HG03064 (cell line): ENCODE measurements at regions not wholly inside any gene's neighbourhood (a gene's known extent, or its start where the extent isn't known, plus 50 kb on each side); places are given as distances from the start of the nearest gene placed in this dataset.

ENCODE experiments used
- ATAC-seq: cut with Tn5 transposase; IDR thresholded peaks from one replicate; pipeline ENCODE4 v1.9.1; 2021; ENCODE audit warnings: low read depth; ENCODE audit not compliant: unreplicated experiment

DNA sequence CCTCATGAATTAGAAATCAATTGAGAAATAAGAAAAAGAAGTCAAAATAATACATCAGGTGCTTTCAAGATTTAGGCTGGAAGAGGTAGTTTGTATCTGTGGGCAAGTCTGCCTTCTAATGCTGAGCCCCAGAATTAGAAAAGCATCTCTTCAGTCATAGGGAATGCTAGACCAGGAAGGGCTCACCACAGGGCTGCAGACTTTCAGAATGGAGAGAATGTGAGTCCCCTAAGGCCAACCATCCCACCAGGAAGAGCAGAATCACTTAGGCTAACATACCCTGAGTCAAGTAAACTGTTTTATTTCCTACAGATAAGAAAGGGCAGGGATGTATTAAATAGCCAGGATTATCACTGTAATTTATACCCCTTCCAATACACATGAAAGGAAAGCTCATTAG, 510.2 kb downstream of the RNF144B start:
- no peak for ATAC-seq

DNA sequence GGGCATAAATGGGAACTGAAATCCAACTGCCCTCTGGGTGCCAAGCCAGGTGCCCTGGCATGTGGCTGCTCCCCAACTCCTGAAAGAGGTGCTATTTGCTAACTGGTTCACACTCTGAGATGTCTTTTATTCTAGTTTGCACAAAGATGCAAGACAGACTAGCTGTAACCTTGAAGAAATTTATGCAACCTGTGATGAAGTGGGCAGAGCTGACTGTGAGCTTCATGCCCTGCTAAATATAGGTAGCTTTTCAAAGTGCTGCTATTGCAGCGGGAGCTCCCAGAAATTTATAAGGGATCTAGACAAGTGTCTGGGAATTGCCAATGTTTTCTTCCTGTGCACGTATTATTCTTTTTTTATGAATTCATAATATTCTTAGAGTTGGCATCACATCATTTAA, 517.5 kb downstream of the RNF144B start:
- no peak for ATAC-seq

DNA sequence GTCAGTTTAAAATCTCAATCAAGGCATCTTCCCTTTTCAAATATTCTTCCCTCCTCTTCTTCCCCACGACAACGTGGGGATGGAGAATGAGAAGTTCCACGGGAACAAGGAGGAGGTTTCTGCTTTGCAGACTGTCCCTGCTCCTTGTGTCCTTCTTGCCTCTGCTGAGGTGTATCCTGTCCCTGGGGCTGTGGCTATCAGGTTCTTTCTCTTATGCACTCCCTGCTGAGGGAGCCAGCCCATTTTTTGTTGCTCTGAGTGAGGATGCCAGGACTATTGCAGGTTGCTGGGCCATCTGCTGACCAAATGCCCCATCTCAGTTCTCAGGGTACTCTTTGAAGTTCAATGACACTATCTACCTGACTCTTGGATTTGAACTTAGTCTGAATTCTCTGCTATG, 533.6 kb downstream of the RNF144B start:
- no peak for ATAC-seq

DNA sequence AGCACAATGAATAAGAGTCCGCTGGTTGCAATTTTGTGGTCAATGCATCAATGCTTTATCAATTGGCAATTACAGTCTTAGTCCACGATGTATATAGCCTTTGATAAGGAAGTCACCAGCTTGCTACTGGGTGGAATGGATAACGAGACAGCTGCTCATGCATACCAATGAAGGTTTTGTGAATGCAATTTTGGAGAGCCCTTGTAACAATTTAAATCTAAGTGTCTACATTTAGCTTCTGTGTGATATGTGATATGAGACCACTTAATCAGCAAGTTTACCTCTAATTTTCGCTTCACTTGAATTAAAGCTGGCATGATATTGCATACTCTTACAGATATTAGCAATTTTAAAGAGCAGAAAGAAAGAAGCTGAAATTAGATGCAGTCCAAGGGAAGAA, 543.9 kb downstream of the RNF144B start:
- no peak for ATAC-seq

DNA sequence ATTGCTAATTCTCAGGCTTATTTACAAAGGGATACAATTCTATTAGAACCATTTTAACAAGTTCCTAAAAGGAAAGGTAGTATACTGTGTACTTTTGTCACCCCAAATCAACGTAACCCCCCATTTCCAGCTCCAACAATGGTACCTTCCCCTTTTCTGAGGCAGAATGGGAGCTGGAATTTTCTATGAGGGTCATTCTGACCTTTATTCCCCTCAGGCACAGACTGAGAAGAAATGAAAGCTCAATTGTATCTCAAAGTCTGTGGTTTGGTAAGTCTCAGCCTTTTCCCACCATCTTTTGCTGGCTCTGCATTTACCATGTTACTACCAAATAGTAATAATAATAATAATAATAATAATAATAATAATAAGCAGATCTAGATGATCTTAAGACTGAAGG, 571.0 kb downstream of the RNF144B start:
- no peak for ATAC-seq

DNA sequence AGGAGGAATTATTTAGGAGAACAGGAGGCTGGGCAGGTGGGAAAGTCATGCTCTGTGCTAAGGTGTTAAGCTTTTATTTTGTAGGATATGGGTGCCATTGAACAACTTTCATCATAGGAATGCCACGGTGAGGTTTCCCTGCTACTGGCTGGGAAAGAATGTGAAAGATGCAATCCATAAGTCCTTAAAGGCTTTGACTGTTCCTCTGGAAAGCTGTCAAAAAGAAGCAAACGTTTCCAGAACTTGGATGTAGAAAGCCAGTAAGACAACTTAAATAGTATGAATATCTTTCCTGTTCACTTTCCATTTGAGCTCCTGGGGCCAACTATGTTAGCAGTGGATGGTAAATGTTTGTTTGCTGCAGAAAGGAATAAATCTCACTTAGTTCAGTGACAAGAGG, 574.4 kb downstream of the RNF144B start:
- no peak for ATAC-seq

DNA sequence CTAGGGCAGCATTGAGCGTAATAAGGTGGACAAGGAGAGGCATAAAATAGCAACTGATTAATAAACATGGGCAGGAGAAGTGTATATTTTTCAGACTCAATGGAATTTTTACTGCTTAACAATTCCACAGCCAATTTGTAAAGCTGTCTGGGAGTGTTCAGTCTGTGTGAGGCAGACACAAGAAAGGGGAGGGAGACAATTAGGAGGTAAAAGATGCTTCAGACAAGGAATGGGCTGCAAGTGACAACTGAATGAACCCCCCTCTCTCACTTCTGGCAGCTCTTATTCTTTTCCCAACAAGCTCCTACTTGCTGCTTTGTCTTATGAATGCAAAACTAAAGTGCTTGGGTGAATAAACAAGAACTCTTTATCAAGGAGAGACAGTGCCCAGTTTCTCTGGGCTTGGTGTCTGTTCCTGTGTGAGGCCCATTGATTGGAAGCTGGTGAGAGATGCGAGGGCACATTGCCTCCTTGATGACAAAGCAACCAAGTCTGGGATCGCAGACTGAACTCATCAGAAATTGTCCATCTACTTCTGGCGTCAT, 575.3 kb downstream of the RNF144B start:
- ATAC-seq: no peak

DNA sequence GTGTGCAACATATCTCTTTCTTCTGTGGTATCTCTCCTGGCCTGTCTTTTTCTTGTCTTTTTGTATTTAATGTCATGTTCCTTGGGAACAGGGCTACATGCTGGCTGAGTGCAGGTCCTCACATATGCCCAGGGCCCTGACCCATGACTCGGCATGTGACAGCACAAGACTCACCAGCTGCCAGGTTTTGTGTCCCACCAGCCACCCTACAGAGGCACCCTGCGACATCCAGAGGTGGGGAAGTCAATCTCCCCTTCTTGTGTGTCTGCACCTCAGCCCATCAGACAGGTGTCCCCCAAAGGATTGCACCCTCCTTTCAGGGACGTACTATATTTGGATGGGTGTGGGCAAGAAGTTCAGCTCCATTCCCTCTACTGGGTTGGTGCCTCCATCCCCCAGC, 576.3 kb downstream of the RNF144B start:
- no peak for ATAC-seq

DNA sequence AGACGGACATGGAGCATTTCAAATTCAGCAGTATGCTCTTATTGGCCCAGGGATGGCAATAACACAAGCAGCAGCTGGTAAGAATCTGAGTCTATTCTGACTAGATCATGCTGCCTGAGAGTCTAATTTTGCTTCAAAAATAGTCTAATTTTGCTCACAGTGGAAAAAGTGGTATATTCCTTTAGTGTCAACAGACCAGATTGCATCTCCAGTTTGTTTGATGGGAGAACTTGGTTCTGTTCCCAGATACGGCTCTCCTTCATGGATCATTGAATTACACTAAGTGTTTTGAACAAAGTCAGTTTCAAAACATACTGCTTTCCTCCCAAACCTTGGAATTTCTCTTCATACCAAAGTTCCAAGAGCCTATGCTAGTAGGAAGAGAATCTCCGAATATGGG, 586.1 kb downstream of the RNF144B start:
- no peak for ATAC-seq

DNA sequence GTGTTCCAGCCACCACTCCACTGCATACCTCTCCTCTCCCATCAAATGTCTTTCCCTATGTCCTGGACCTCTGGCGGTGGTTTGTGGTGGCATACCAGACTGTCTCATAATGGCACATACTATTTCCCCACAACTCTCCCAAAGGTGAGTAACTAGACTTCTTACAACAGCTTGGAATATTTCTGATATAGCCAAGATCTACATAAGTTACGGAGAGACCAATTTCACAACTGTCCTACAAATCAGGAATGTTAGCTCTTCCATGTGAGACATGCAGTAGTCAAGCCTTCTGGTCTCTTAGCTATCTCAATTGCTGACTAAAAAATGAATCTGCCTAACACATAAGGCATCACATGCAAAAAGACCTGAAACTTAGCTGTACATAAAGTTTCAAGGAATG, 588.9 kb downstream of the RNF144B start:
- ATAC-seq: no peak

DNA sequence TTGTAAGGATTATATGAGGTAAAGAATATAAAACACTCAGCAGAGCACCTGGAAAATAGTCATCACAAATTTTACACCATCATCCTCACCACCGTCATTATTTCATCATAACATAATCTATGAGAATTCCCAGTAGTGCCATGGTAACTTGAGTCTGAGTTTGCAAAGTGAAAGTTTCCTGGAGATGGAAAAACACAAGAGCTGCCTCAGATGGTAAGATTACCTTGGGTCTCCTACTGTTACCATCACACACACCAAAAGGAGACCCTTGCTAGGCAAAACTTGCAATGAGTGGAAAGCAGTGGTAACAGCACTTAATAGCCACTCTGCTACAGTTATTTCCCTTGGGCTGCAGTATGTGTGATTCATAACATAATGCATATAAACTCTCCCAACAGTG, 589.8 kb downstream of the RNF144B start:
- ATAC-seq: no peak

DNA sequence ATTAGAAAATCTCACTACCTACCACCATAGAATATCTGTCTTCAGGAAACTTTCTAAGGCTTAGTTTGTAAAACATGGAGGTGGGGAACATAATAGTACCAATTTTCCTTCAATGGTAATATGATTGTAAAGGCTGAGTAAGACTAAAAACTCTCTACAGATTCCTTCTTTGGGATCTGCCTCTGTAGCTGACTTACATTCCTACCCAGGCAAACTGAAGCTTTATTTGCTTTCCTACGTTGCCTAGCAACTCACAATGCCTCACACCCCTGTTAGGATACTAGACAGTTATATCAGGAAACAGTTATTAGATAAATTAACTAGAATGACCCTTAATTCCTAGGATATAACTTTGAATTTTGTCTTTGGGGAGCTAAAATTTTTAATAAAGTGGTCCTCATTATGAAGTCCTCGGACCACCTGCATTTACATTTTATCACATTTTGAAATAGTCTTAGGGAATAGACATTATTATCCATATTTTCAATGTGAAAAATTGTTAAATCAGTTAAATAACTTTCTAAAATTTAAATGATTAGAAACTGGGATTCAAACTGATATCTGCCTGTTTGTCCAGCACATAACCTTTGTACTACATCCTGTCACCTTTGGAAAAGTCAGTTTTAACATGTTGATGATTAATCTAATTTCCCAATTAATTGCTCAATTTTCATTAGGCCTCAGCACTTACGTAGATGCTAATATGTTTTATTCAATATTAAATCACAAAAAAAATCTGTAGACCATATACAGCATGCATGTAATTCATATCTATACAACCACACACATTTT, 591.4 kb downstream of the RNF144B start:
- ATAC-seq: no peak

DNA sequence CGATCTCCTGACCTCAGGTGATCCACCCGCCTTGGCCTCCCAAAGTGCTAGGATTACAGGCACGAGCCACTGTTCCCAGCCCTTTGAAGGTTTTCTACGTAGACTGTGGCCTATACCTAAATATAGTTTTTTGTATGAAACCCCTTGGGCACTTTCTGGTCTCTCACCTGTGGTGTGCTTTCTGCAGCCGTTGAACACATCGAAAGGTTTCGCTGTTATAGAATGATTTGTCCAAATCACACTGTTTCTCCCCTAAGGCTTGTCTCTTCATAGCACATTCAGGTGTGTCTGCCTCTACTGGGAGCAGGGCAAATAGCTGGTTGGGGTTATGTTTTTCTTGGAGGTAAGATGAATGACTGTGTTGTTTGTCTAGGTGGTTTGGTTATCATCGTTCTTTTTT, 597.9 kb downstream of the RNF144B start:
- ATAC-seq: no peak

DNA sequence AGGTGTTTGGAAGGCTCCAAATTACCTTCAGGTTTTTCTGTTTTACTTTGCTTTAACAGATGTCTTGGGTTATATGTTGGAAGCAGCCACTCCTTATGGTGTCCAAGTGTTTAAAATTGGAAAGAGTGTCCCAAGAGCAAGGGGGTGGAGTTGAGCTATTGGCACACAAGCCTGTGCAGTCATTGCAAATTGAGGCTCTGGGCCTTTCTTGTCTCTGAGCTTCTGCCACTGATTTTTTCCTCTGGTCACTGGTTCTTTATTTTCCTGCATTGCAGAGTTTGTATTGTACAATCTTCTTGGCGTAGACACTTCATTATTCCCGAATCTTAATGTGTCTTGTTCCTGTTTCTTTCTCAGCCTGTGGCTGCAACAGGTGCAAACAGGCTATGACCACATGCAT, 598.8 kb downstream of the RNF144B start:
- no peak for ATAC-seq

DNA sequence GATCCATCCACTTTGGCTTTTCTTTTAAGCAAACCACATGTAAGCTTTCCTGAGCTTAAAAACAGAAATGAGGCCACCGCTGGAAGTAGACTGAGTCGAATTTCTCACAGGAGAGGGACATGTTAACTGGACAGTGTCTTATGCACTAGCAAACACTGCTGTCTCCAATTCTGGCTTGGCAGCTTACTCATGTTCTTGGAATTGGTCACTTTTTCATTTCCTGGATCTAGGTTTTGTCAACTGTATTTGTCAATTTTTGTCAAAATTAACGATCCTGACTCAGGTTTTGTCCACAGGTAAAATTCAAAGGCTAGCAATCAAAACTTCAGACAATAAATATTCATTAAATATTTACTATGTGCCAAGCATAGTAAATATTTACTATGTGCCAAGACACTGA, 601.5 kb downstream of the RNF144B start:
- no peak for ATAC-seq

DNA sequence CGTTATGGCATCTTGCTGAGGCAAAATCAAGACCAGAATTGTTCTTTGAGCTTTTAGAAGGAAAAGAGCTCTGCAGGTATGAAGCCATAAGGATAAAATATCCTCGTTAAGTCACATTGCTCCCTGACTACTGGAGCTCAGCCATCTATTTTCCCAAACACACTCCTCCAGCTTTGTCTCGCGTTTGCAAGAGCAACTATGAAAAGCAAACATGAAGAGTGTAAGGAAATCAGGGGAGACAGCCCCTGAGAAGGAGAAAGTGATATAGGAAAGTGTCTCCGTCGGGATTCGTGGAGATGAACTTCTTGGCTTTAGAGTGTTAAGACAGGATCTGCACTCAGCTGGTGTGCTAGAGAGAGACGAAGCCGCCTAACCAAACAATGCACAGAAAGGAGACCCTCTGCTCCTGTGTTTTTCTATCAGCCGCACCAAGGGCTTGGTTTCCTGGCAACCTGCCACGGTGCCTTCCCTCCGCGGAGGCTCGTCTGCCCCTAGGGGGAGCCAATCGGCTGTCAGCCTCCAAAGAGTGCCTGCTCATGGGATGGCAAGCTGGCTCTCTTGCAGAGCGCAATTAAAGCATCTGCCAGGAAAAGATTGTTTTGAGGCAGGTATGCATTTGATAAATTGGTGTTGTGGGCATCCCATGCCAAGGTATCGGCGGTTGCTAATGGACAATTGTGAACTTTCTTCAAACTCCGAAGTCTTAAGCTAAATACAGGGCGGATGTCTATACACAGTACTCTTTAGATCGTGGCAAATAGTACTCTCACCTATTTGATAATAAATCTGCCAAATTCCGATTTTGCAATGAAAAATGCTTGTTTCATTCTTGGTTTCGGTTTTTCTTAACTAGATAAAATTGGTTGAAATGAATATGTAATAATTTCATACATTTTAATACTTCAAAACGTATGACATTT, 603.2 kb downstream of the RNF144B start:
- ATAC-seq: peak; percentile 79

DNA sequence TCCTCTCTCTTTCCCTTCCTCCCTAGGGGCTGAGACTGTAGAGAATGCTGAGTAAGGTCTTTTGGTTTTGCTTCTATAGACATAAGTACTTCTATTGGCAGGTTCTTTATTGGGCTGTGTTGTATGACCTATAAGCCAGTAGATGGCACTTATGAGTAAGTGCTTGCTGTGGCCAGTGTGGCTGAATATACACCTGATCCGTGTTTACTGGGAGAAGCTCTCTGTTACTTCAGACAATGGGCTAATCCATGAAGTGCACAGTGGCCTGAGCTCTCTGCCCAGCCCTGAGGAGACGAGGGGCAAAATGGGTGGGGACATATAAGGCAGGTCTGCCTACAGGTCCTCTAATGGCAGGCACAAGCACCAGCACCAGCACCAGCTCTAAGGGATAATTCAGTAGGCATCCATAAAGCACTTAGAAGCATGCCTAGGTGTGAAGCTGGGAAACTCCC, 610.3 kb downstream of the RNF144B start:
- peak; percentile 84 for ATAC-seq

DNA sequence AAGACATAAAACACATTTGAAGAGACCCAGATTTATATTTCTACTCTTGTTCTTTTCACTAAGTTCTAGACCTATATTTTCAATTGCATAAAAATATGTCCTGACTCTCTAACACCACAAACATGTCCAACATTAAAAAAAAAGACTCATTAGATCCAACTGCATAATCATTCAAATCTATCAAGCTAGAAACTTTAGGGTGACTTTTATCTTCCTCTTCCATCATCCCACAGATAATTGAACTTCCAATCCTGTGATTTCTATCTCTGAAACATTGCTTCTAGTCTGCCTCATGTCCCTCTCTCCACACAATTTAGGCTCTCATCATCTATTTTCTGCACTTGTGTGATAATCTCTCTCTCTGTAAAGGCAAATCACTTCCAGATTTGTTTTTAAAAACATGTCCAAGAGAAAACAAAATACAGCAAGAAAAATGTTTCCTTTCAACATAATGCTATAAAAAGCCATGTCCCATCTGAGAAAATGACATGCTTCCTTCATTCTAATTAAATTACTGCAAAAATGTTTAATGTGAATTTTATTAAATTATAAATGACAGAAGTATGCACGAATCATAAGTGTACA, 615.9 kb downstream of the RNF144B start:
- ATAC-seq: no peak

DNA sequence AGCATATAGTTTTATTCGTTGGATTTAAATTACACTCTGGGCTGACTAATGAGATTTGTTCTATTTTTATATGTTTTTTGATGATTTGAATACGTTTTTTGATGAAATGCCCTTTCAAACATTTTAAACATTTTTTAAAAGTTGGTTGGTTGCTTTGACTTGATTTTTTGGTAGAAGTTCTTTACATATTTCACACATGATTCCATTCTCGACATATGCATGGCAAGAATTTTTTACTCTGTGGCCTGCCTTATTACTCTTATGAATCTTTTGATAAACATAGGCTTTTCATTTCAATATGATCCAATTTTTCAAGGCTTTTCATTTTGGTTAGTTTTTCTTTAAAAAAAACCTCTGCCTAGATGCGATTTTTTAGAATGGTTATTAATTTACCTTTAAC, 617.0 kb downstream of the RNF144B start:
- no peak for ATAC-seq

DNA sequence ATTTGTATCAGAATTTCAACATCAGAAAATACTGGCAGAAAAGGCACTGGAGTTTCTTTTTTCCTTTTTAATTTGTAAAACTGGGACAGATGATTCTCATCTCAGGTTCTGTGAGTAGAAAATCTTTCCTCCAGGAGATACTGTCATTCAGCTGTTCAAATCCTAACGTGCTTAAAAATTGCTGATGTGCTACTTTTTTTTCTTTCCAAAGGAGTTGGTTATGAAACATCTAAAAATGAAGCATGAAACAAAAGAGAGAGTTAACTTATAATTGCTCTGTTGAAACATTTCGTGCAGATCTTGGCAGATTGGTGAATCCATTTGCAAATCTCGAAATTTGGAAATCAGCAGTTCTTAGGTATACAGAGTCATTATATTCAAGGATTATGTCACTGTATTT, 622.6 kb downstream of the RNF144B start:
- ATAC-seq: no peak

DNA sequence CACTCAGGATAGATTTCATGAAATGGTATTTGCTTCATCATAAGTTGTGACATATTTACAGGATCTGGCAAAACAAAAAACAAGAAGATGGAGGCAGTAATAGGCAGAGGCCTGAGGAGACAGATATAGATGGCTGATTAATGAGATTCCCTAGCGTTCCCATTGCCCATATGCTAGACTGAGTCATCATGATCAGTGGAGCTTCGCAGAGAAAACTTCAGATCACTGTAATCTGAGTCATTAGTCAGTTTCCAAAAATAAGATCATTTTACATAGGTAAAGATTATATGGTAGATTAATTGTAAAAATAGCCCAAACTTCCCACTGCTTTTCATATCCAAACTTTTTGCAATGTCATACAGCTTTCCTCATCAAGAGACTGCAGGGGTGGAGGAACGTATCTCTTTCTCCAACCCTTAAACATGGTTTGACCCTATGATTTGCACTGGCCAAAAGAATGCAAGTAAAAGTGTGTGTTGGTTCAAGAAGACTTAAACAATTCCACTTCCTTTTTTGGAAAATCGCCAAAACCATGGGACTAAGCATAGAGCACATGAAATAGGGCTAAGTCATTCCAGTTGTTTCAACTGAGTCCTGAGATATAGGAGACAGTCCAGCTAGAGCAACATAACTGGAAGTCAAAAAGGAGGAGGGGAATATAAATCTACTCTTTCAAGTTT, 626.0 kb downstream of the RNF144B start:
- no peak for ATAC-seq
